Neutrophil (primary cell): ENCODE measurements at regions not wholly inside any gene's neighbourhood (a gene's known extent, or its start where the extent isn't known, plus 50 kb on each side); places are given as distances from the start of the nearest gene placed in this dataset.

Experiments used
- H3K27ac ChIP-seq: fragments of 200-600 bp; sonication (generic); 2 replicates; pipeline ENCODE4 v1.5.1; 2016; ENCODE audit warnings: mild to moderate bottlenecking, moderate library complexity
- H3K27me3 ChIP-seq: fragments of 200-600 bp; sonication (generic); 2 replicates; pipeline ENCODE4 v1.6.0; 2016; ENCODE audit warnings: mild to moderate bottlenecking
- H3K36me3 ChIP-seq: fragments of 200-600 bp; sonication (generic); 2 replicates; pipeline ENCODE4 v1.5.1; 2017
- H3K4me1 ChIP-seq, 2 experiments: fragments of 200-600 bp in 1 of 2; sonication (generic) in 1 of 2; 1 replicate in 1 of 2; 2 replicates in 1 of 2; pipeline versions ENCODE4 v1.5.1 to v1.6.1; 2013 to 2016; ENCODE audit warnings: low read depth in 1 of 2, low read length in 1 of 2, mild to moderate bottlenecking in 1 of 2, moderate library complexity in 1 of 2; ENCODE audit not compliant: control insufficient read depth in 1 of 2, insufficient read depth in 1 of 2
- H3K4me3 ChIP-seq, 2 experiments: fragments of 200-600 bp in 1 of 2; sonication (generic) in 1 of 2; 1 replicate in 1 of 2; 2 replicates in 1 of 2; pipeline ENCODE4 v1.5.1; 2013 to 2016; ENCODE audit warnings: low read depth in 1 of 2, low read length in 1 of 2, mild to moderate bottlenecking in 1 of 2, moderate library complexity in 1 of 2
- H3K9me3 ChIP-seq: fragments of 200-600 bp; sonication (generic); 2 replicates; pipeline ENCODE4 v1.5.1; 2016
- CTCF ChIP-seq: fragments of 200-600 bp; sonication (generic); IDR thresholded peaks from 2 replicates; pipeline ENCODE4 v1.5.1; 2016; ENCODE audit warnings: antibody characterized with exemption

GRCh38 chr21:15617964-15618363 lies 111.8 kb upstream of the USP25 start:
- no peaks in the 10 kb centered on the region for H3K4me1 ChIP-seq
- no peaks in the 10 kb centered on the region for H3K9me3 ChIP-seq
- H3K36me3 ChIP-seq, result no peaks in the 10 kb centered on the region
- H3K4me3 ChIP-seq, result no peak overlapping the region
- H3K27ac ChIP-seq, result no peak overlapping the region
- TF ChIP-seq CTCF, result no peak
- H3K27me3 ChIP-seq, result no peaks in the 10 kb centered on the region

- H3K9me3 ChIP-seq, result no peaks in the 10 kb centered on the region
- no peaks in the 10 kb centered on the region for H3K36me3 ChIP-seq
- no peaks in the 10 kb centered on the region for H3K27me3 ChIP-seq
- no peaks in the 10 kb centered on the region for H3K4me1 ChIP-seq
- H3K4me3 ChIP-seq, result no peak overlapping the region
- no peak for TF ChIP-seq CTCF
- no peak overlapping the region for H3K27ac ChIP-seq
Observed at GRCh38 chr21:15620892-15621291, 108.9 kb upstream of the USP25 start.

- no peaks in the 10 kb centered on the region for H3K27me3 ChIP-seq
- no peak for TF ChIP-seq CTCF
- no peak overlapping the region for H3K4me3 ChIP-seq
- H3K27ac ChIP-seq, result no peak overlapping the region
- H3K4me1 ChIP-seq, result no peaks in the 10 kb centered on the region
- H3K9me3 ChIP-seq, result no peaks in the 10 kb centered on the region
- no peaks in the 10 kb centered on the region for H3K36me3 ChIP-seq
Observed at GRCh38 chr21:15624646-15625045, 105.1 kb upstream of the USP25 start.

- Histone ChIP-seq H3K36me3 (no peaks in the 10 kb centered on the region), H3K4me1 (no peaks in the 10 kb centered on the region), H3K9me3 (no peaks in the 10 kb centered on the region), H3K4me3 (no peak overlapping the region), H3K27ac (no peak overlapping the region), H3K27me3 (no peaks in the 10 kb centered on the region)
- TF ChIP-seq CTCF, result no peak
Observed at GRCh38 chr21:15625363-15625762, 104.4 kb upstream of the USP25 start.

GRCh38 chr21:15626031-15626430 lies 103.8 kb upstream of the USP25 start:
- no peak overlapping the region for H3K4me3 ChIP-seq
- H3K36me3 ChIP-seq, result no peaks in the 10 kb centered on the region
- no peaks in the 10 kb centered on the region for H3K4me1 ChIP-seq
- H3K27me3 ChIP-seq, result no peaks in the 10 kb centered on the region
- no peaks in the 10 kb centered on the region for H3K9me3 ChIP-seq
- no peak for TF ChIP-seq CTCF
- no peak overlapping the region for H3K27ac ChIP-seq

GRCh38 chr21:15627011-15627410 lies 102.8 kb upstream of the USP25 start:
- no peaks in the 10 kb centered on the region for H3K4me1 ChIP-seq
- no peaks in the 10 kb centered on the region for H3K27me3 ChIP-seq
- no peaks in the 10 kb centered on the region for H3K36me3 ChIP-seq
- no peaks in the 10 kb centered on the region for H3K9me3 ChIP-seq
- H3K4me3 ChIP-seq, result no peak overlapping the region
- no peak overlapping the region for H3K27ac ChIP-seq
- no peak for TF ChIP-seq CTCF
